Putamen (tissue), 1 donor: ENCODE measurements at regions not wholly inside any gene's neighbourhood (a gene's known extent, or its start where the extent isn't known, plus 50 kb on each side); places are given as distances from the start of the nearest gene placed in this dataset.

Experiments
- DNase-seq: peaks from one replicate; pipeline ENCODE4 v3.0.0-alpha.2; 2016; ENCODE audit warnings: low spot score

DNA sequence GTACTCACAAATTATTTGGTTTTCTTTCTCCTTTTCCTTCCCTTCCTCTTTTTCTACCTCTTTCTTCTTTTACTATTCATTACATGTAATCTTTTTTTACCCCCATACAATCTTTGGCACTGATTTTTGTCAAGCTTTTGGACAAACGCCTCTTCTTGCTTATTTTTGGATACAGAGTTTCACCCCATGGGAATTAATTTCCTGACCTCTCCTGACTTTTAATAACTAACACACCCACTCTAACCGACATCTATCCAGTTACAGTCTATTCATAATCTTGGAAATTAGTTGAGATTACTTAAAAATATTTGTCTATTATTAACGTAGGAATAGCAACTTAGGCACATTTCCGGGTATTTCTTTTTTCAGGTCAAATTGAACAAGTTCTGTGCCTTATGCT, 101.2 kb downstream of the HDGFL1 start:
- no peak for DNase-seq

DNA sequence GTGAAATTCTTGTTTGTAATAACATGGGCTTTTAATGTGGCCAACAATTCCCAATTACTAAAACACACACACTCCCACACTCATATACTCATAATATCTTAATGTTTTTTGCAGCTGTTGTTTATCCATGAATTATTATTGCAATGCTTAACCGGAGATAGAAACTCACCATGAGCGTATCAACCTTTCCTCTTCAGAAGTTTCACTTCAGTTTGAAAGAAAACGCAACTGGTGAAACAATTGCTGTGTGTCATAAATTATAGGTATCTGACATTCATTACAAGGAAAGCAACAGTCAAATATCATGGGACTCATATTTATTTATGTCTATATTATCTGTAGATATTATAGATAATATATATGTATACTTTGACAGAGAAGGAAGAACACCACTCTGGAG, 104.1 kb downstream of the HDGFL1 start:
- no peak for DNase-seq

DNA sequence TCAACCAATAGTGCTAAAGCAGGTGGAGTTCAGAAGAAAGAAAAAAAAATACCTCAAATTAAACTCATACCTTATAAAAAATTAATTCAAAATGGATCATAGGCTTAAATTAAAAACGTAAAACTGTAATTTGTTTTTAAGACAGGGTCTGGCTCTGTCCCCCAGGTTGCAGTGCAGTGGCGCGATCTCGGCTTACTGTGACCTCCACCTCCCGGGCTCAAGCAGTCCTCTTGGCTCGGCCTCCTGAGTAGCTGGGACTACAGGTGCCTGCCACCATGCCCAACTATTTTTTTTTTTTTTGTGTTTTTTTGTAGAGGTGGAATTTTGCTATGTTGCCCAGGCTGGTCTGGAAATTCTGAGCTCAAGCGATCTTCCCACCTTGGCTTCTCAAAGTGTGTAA, 111.6 kb downstream of the HDGFL1 start:
- no peak for DNase-seq

DNA sequence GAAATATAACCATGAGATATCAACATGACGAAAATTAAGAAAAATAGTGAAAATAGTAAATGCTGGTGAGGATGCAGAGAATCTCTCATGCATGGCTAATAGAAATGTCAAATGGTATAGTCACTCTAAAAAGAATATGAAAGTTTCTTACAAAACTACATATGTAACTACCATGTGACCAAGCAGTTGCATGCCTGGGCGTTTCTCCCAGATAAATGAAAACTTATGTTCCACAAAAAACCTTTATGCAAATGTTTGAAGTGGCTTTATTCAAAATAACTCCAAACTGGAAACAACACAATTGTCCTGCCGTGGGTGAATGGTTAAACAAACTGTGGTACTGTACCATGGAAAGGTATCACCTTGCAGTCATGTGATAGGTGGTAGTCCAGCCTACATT, 112.4 kb downstream of the HDGFL1 start:
- DNase-seq: no peak

DNA sequence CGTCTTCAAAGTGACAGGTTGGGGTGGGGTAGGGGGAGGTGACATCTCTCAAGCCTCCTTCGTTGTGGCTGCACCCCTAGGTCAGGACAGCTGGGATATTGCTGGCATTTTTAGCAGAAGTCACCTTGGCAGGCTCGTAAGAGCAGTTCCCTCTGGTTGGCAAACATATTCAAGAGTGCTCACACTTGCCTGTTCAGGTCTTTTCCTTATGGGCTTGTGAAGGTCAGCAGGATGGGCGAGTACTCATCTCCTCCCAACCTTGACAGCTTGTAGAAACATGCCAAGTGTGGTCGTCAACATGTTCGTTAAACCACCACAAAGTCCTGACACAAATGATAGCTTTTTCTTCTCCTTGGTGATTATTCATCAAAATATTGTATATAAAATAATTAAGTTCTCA, 113.6 kb downstream of the HDGFL1 start:
- no peak for DNase-seq

DNA sequence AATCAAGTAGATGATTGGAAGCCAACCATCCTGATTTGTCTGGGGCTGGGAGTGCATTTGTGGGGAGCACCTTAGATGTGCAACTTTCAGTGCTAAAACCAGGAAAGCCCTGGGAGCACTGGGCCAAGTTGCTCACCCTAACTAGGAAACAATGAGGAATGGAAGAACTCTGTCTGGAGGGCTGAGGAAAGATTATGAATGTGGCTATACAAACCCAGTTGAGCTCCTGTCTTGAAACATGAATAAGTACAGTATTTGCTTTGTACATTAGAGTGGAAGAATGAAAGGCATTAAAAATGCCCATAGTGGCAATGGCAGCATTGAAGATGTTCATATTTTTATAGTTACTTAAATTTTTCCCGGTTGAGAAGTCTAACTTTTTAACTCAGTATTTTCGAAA, 121.1 kb downstream of the HDGFL1 start:
- DNase-seq: no peak

DNA sequence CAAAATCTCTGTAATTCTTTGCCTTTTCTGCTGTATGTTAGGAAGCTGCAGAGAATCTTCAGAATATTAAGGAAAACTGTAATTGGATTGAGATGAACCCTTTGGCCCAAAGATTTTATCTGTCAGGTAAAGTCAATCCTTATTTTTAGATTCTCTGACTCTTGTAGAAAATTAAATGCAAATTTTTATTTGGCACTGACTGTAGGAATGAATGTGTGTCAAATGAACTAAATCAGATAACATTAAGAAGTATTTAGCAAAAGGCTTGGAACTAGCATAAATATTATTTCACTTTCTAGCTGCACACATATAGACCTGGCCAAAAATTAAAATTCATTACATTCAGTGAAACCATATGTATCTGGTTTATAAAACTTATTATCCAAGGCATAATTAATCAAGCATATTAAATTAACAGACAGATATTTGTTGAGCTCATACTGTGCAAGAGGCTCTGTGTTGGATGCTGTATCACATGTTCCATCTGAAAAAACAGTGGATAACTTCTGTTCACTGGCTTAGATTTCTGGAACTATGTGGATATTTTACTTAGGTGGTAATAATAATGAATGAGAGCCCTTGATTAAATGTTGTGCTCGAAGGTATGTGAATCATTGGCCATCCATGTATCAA, 124.8 kb downstream of the HDGFL1 start:
- no peak for DNase-seq

DNA sequence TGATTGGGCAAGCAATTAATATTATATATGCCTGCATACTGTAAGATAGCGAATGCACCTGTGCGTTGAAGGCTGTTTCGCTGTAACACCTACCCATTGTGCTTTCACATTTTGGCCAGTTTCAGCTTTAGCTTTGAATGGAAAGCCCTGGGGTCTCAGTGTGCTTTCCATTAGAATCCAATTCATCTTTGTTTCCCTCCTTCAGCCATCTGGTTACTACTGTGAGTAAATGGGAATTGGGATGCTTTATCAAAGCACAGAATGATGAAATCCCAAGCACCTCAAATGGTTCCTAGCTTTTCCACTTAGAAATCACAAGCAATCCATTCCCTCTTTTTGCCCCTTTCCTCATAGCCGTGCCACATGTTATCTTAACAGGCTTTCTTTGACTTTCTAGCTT, 127.1 kb downstream of the HDGFL1 start:
- DNase-seq: no peak

DNA sequence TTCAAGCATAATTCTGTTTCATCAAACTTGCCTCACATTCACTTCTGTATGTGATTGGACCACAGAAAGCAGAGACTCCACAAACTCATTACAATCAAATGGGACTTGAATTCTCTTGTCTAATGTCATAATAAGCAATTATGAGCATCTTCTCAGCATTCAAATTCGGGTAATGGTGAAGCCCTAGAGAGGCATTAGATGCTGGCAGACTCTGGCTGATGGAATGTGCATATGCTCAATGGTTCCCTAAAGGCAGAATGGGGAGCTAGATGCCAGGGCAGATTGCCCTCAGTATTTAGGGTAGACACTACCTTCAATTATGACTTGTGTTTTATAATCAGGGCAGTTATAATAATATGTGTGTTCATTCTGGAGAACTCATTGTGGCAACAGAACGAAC, 127.9 kb downstream of the HDGFL1 start:
- DNase-seq: no peak

DNA sequence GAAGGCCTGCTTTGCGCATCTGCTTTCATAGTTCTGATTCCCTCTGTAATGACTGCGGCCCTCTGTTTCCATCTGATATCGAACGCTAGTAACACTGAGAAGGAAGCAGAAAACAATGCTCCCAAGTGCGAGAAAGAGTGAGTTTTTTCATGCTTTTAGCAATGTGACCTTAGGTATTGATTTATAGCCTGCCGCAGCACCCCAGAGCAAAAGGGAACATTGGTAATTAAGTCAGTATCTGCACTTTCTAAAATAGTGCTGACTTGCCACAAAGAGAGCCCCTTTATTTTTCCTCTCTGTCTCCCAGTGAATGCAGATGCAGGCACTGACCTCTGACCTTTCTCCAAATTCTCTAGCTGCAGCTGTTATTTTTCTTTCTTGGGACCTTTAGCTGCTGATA, 129.8 kb downstream of the HDGFL1 start:
- no peak for DNase-seq

DNA sequence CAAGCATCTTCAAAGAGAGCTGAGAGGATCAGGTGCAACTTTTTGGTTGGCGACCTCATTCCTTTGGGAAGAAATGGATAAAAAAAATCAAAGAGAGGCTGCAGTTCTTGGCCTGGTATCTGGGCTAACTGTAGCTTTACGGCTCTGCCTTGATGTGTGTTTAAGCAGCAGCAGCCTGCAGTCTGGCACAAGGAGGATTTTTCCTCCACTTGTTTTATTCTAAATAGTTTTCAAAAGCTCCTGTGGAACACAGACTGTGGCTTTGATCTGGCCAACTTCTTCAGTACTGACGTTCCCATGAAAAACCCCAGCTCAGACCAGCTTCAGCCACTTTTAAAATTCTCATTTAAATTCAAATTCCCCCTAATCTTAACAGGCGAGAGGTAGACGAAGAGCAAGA, 137.3 kb downstream of the HDGFL1 start:
- no peak for DNase-seq

DNA sequence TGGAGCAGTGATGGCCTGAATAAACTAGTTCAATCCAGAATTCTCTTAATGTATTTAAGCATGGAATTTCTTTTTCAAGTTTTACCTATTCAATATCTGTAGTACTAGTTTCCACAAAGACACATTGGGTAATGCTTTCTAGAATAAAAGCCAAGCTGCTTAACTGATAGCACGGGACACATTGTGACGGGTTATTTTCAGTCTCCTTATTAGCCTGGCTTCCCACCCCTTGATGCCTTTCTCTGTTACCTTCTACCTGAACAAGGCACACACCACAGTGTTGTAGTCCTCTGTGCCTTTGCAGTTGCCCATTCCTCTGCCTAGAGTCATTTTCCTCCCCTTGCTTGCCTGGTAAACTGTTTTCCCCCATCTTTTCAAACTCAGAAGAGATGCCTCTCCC, 139.1 kb downstream of the HDGFL1 start:
- DNase-seq: no peak

DNA sequence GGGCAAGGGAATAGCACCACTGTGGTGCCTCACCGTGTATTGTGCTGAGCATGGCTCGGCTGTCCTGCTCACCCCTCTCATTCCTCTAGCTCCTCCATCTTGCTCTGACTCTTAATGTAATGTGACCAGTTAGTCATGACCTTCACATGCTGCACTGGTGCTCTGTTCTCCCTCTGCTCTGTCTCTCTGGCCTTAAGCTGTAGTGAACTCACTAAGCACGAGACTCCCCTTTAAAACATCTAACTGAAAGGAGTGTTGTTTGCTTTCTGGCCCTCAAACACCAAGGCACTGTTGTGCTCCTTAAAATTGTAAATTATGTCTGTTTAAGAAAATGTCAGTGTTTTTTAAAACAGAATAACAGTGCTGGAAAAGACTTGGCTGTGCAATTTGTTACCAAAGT, 140.4 kb downstream of the HDGFL1 start:
- no peak for DNase-seq

DNA sequence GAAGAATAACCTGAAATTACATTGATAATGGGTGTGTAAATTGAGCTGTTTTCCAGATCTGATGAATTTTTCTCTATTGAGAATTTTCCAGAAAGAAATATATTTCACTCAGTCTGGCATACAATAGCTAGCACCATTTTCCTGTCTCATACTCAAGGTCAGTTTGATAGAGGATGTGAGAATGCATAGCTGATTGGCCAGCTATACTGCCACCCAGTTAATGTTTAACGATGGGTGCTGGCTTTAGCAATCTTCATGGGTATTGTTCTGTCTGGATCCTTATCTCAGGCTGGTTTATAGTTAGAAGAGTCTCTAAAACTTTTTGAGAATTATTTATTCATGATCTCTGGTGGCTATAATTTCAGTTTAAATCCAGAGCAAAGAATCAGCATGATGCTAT, 147.4 kb downstream of the HDGFL1 start:
- no peak for DNase-seq

DNA sequence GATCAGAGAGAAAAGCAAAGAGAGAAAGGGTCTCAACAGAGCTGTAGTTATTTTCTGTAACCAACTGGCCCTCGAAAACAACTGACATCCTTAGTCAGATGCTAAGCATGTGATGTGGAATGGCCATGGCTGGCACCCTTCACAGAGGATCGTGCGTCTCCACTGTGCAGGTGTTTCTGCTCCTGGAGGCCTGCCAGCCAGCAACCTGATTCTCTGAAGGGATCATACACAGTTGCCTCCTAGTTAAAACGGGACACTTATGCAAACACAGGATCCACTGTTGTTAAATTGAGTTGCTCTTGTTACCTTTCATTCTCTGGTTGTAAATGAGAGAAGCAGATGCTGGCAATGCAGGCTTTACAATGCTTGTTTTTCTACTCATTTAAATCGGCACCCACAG, 148.5 kb downstream of the HDGFL1 start:
- no peak for DNase-seq

DNA sequence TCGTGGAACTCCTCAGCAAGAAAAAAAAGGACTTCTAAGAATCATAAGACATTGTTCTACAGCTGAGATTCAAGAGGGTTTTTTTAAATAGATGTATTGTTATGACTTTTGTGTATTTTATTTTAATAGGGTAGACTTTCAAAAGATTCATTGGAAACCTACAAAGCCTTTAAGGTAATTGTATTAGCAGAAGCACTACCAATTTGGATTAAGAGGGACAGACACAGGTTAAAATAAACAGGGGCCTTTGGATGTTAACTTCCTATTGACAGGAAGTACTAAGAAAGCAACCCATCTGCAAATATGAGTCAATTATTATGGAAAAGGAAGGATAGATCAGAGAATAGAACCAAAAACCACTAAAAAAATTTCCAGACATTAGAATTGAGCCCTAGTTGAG, 153.5 kb downstream of the HDGFL1 start:
- no peak for DNase-seq

DNA sequence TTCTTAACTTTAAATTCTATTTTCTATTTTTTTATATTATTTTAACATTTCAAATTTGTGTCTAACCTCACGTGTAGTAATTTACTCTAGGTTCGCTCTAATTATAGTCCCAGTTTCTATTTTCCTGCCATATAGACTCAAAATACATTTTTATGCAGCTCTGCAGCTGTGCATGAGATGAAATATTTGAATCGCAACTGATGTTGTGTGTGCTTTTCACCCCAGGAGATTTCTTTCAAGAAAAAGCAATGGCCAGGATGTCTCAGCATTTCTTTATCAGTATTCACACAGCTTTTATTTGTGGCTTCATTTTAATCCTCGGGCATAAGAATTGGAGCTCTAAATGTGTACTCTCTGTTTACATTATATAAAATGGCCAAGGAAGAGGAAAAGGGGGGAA, 157.6 kb downstream of the HDGFL1 start:
- no peak for DNase-seq

DNA sequence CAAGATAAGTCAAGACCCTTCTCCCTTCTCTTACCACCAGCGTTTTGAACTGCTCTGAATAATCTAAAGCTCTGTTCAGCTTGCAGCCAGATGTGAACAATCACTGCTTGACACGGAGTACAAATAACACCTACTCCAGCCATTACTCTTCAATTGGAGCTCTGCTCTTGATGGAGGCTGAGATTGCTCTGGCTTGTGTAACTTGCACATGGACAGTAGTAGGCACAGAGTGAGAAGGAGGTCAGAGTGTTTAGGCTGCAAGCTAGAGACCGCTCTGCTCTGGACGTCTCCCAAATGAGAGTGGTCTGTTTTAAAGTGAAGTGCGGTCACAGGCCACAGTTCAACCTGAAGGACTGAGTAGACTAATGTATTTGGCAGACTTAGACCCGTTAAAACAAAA, 158.3 kb downstream of the HDGFL1 start:
- DNase-seq: no peak

DNA sequence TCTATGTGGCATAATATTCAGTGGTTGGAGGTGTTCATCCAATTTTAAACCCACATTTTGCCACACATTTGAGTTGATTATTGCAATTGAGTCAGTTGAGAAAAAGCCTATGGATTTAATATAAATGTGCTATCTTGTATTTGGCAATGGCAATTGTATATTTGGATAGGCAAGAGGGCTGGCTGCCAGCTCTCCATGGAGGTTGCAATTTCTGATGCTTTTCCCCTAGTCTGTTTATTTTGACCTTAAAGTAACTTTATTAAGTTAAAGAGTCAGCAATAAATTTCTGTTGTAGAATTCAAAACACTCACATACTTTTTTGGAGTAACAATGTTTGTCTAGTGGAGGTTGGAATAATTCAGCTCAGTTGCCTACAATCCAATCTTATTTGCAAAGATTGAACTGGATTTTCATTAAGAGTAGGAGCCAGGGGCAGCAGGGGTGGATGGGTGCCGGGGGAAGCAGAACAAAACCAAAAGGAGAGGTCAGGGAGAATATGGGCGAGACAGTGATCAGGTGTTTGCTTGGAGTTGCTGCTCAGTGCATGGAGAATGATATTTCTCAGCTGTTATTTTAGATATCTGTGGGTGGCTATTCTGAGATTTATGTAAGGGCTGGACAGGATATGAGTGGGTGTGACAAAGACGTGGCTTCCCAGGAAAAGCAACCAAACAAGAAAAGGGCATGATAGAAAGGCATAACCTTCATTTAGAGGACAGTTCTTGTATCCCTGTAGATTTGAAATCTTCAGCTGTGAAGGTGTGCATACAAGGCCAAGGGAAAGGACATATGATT, 163.0 kb downstream of the HDGFL1 start:
- DNase-seq: no peak

DNA sequence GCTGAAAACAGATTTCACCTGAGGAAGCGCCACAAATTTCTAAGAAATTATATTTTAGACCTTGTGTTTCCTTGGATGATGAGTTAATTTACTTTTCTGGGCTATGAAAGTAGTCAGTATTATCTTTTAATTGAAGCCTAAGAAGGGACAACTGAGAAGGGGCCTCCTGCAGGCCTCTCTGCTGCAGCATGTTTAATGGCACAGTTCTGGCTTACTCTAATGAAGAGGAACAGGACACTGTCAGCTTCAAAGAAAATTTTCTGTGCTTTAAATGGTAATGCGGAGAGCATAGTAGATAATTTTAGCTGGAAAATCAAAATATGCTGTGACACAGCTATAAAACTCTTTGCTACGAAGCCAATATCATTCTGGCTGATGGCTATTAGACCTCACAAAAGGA, 167.4 kb downstream of the HDGFL1 start:
- no peak for DNase-seq

DNA sequence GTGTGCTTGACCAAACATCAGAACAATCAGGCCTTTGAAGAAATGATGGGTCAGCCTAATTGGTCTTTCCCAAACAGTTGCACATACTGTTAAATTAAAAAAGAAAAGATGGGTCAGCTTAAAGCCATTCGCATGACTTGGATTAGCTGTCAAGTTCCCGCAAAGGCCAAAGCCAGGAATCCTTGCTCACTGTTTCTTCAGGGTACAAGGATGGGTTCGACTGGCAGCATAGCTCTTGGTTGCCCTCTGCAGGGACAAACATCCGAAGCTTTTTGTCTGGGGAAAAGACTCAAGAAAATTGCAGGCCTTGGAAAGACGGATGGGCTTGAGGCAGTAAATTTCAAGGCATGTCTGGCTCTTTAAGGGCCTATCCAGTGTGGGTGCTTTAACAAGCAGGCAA, 168.0 kb downstream of the HDGFL1 start:
- DNase-seq: peak; percentile 70

DNA sequence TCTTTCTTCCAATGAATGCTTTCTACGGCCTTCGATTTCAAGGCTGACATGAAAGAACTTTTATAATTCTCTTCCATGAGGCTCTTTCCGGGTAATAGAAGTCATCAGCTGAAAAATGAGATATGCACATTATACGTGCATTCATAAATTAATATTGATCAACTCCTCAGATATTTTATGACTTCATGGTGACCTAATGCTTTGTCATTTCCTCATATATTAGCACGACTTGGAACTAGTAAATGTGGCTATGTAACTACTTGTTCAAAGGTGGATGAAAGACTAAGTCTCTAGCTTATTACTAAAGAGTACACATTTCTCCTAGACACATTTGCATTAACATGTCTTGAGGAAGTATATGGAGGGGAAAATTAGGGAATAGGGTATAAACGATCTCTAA, 168.8 kb downstream of the HDGFL1 start:
- no peak for DNase-seq

DNA sequence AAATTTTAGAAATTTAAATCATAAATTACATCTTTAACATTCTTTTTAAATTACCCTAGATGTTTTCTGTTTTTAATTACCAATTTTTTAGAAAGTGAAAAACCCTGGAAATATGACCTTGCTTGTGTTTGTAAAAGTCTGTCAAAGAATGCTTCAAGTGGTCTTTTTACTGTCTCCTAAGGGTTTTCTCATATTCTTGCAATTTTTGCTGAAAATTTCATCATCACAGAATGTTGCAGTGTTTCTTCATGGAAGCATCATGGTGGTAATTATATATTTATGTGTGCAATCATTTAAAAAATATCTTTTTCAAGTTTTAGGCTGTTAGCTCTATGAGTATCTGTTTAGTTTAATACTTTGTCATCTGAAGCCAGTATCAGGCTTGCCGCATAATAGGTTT, 178.2 kb downstream of the HDGFL1 start:
- no peak for DNase-seq

DNA sequence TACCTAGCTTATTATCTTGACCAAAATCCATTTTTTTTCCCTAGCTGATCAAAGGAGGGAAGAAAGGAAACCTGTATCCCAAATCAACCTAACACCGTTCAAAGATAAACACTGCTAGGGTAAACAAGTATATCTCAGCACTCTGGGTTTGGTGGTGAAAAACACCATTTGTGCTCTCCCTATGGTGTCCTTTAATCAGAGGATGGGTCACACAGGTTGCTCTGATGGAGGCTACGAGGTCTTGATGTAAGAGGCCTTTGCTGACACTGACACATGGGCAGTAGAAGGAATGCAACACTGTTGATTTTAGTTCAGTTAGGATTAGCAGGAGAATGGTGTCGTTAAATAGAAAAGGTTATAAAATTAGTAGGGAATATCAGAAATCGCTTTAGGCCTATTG, 179.3 kb downstream of the HDGFL1 start:
- DNase-seq: no peak
